Type B pancreatic cell (in vitro differentiated cells): ENCODE measurements at regions not wholly inside any gene's neighbourhood (a gene's known extent, or its start where the extent isn't known, plus 50 kb on each side); places are given as distances from the start of the nearest gene placed in this dataset.

Experiments used
- DNase-seq: peaks from one replicate; pipeline ENCODE4 v3.0.0; 2021; ENCODE audit warnings: mixed read lengths; ENCODE audit not compliant: unreplicated experiment; ENCODE audit errors: extremely low spot score
- H3K27ac Mint-ChIP-seq: 2 replicates; pipeline ENCODE4 v1.8.0; 2021; ENCODE audit warnings: mild to moderate bottlenecking, mixed read lengths
- H3K27me3 Mint-ChIP-seq: 2 replicates; pipeline ENCODE4 v1.8.0; 2021; ENCODE audit warnings: mixed read lengths
- H3K36me3 Mint-ChIP-seq: 2 replicates; pipeline ENCODE4 v1.8.0; 2021; ENCODE audit warnings: mixed read lengths
- H3K4me1 Mint-ChIP-seq: one replicate; pipeline ENCODE4 v1.8.0; 2021; ENCODE audit warnings: mixed read lengths; ENCODE audit not compliant: unreplicated experiment
- H3K4me3 Mint-ChIP-seq: 2 replicates; pipeline ENCODE4 v1.8.0; 2021; ENCODE audit warnings: mild to moderate bottlenecking, mixed read lengths
- H3K9me3 Mint-ChIP-seq: 2 replicates; pipeline ENCODE4 v1.8.0; 2021; ENCODE audit warnings: mixed read lengths
- TF ChIP-seq, protein P1 (sequence below): fragments of 200-600 bp; sonication (generic); conservative IDR thresholded peaks from 2 replicates; pipeline ENCODE4 v1.5.0; 2021; ENCODE audit warnings: antibody characterized with exemption, mild to moderate bottlenecking

DNA sequence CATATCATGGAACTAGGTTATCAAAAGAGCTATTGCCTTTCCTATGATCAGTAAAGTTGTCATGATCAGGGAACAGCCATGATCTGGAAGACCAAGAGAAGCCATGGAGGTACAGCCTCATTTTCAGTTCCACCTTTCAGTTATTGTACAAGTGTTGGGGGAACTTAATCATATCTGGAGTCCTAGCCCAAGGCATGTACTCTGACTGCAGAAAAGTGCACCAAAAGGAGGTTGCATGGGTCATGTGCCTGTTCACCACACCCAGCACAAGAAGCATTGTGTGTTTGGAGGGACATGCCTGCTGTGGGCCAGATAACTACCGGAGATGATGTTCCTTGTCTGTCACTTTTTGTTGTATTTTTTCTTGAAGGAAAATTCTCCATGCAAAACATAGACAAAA lies 185.8 kb upstream of the MAN1A1 start:
- Mint-ChIP-seq H3K27ac (no peak overlapping the region), H3K36me3 (no peaks in the 10 kb centered on the region), H3K27me3 (peaks cover 4% of the 10 kb centered on the region), H3K4me3 (no peak overlapping the region), H3K9me3 (no peaks in the 10 kb centered on the region), H3K4me1 (peaks cover 4% of the 10 kb centered on the region)
- TF ChIP-seq, protein P1, sequence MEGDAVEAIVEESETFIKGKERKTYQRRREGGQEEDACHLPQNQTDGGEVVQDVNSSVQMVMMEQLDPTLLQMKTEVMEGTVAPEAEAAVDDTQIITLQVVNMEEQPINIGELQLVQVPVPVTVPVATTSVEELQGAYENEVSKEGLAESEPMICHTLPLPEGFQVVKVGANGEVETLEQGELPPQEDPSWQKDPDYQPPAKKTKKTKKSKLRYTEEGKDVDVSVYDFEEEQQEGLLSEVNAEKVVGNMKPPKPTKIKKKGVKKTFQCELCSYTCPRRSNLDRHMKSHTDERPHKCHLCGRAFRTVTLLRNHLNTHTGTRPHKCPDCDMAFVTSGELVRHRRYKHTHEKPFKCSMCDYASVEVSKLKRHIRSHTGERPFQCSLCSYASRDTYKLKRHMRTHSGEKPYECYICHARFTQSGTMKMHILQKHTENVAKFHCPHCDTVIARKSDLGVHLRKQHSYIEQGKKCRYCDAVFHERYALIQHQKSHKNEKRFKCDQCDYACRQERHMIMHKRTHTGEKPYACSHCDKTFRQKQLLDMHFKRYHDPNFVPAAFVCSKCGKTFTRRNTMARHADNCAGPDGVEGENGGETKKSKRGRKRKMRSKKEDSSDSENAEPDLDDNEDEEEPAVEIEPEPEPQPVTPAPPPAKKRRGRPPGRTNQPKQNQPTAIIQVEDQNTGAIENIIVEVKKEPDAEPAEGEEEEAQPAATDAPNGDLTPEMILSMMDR: no peak
- DNase-seq: no peak

DNA sequence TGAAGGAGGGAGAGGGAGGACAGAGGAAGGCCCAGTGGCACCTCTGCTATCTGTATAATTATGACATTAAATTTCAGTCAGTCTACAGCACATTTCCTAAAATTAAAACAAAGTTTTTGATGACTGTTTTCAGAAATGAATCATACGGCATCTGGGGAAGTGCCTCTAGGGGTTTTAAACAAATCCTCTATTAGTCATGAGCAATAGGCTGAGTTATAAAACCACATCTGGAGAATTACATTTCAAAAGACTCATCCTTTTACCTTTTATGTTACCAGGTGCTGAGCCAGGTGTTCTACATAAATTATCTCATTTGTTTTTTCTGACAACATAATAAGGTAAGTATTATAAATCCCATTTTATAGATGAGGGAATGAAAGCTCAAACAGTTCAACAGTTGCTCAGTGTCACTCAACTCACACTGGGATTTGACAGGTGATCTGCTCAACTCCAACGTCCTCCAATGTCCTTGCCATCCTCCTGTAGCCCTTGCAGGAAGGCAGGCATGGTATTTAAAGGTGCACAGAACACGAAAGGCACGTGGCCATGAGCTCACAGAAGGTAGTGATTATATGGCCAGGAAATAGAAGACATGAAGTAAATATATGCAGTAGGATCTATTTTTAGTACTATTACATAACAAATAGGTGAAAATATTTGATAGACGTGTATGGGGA lies 184.2 kb upstream of the MAN1A1 start:
- Mint-ChIP-seq H3K9me3 (no peaks in the 10 kb centered on the region), H3K27me3 (peaks cover 4% of the 10 kb centered on the region), H3K27ac (no peak overlapping the region), H3K4me3 (no peak overlapping the region), H3K4me1 (peaks cover 4% of the 10 kb centered on the region), H3K36me3 (no peaks in the 10 kb centered on the region)
- DNase-seq: no peak
- TF ChIP-seq, protein P1: no peak

DNA sequence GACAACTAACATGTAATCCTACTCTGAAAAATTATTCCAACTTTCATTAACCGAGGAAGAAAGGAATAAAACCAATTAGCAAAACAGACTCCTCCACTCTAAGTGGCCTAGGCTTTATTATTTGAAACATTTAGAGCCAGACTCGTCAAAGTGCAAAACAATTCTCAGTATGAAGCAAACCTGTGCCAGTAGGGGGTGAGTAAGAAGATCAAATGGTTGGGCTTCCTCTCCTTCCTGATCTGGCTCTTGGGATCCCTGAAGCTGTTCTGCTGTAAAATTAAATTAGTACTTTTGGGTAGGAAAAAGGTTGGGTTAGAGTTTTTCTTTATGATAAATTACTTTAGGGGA lies 177.6 kb upstream of the MAN1A1 start:
- no peak overlapping the region for H3K27ac Mint-ChIP-seq
- DNase-seq: no peak
- TF ChIP-seq, protein P1: no peak
- peaks cover 8% of the 10 kb centered on the region for H3K27me3 Mint-ChIP-seq
- H3K4me1 Mint-ChIP-seq: peaks cover 6% of the 10 kb centered on the region
- no peaks in the 10 kb centered on the region for H3K9me3 Mint-ChIP-seq
- no peak overlapping the region for H3K4me3 Mint-ChIP-seq
- H3K36me3 Mint-ChIP-seq: no peaks in the 10 kb centered on the region

DNA sequence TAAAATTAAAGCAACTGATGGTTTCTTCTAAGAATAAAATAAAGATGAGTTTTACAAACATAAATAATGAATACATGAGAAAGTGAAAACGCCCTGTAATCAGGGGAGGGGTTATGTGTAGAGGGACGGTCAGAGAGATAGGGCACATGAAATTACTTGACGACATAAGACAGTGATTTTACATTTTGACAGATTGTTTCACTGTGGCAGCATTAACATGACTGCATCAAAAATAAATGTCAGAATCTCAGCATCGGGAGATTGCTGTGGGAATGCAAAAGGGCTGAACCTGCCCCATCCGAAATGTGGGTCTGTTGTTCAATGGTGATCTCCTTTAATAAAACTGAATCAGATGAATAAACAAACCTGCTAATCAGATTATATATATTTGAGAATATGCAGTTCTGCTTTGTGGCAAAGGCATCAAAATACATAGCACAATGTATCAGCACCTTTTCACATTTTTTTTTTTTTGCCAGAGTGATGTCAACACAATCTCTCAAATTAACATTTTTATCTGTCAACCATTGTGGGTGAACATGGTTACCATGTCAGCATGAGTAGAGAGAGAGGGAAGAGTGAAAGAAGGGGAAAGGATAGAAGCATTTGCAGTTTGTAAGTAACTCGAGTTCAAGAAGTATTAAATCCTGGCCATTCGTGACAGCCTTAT lies 177.1 kb upstream of the MAN1A1 start:
- H3K4me3 Mint-ChIP-seq: no peak overlapping the region
- DNase-seq: no peak
- H3K36me3 Mint-ChIP-seq: no peaks in the 10 kb centered on the region
- H3K4me1 Mint-ChIP-seq: peaks cover 6% of the 10 kb centered on the region
- no peaks in the 10 kb centered on the region for H3K9me3 Mint-ChIP-seq
- TF ChIP-seq, protein P1: no peak
- H3K27me3 Mint-ChIP-seq: peaks cover 8% of the 10 kb centered on the region
- no peak overlapping the region for H3K27ac Mint-ChIP-seq

DNA sequence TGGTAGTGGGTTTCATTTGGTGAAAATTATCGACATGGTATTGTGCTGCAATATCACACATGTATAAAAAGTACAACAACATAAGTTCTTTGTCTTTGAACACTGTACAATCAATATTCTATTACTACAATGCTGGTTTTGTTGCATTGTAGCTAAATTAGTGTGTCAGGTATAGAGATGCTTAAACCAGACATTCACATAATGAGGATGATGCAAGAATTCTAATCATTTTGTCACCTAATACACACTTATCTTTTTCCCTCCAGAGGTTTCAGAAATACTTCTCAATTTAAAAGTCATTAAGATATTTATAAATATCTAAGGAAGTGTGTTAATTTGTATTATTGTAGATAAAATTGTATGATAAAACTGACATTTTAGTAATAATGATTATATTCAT lies 174.8 kb upstream of the MAN1A1 start:
- H3K4me1 Mint-ChIP-seq: peaks cover 6% of the 10 kb centered on the region

More for the DNA sequence above, 174.8 kb upstream of the MAN1A1 start:
- no peak for DNase-seq
- H3K9me3 Mint-ChIP-seq: no peaks in the 10 kb centered on the region
- peaks cover 8% of the 10 kb centered on the region for H3K27me3 Mint-ChIP-seq
- H3K36me3 Mint-ChIP-seq: no peaks in the 10 kb centered on the region
- H3K27ac Mint-ChIP-seq: no peak overlapping the region
- no peak overlapping the region for H3K4me3 Mint-ChIP-seq
- TF ChIP-seq, protein P1: no peak
